22Rv1 (cell line): ENCODE measurements at regions not wholly inside any gene's neighbourhood (a gene's known extent, or its start where the extent isn't known, plus 50 kb on each side); places are given as distances from the start of the nearest gene placed in this dataset.

Source experiments
- ZFX ChIP-seq: fragments of 450-650 bp; IDR thresholded peaks from 2 replicates; pipeline ENCODE4 v1.6.1; 2017; ENCODE audit warnings: antibody characterized with exemption, borderline replicate concordance
- TF ChIP-seq, protein P1 (sequence below): fragments of 450-650 bp; IDR thresholded peaks from 2 replicates; pipeline ENCODE4 v1.5.1; 2017; ENCODE audit warnings: mild to moderate bottlenecking

DNA sequence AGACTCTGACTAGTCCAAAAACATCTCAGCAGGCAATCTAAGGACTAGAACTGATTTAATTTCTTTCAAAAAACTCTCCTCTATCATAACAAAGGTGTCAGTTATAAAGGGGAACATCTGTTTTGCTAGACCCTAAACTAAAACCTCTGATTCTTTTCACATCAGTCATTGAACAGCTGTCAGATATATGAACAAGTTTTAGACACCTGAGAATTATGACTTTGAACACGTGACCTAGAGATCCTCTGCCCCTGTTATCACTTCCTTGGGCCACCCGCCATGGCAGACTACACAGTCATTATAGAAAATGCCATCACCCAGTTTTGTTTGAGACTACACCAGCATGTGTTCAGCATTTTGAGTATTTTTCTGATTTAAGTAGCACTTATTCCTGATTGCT is 282.3 kb upstream of the TBL1XR1 start:
- TF ChIP-seq, protein P1, sequence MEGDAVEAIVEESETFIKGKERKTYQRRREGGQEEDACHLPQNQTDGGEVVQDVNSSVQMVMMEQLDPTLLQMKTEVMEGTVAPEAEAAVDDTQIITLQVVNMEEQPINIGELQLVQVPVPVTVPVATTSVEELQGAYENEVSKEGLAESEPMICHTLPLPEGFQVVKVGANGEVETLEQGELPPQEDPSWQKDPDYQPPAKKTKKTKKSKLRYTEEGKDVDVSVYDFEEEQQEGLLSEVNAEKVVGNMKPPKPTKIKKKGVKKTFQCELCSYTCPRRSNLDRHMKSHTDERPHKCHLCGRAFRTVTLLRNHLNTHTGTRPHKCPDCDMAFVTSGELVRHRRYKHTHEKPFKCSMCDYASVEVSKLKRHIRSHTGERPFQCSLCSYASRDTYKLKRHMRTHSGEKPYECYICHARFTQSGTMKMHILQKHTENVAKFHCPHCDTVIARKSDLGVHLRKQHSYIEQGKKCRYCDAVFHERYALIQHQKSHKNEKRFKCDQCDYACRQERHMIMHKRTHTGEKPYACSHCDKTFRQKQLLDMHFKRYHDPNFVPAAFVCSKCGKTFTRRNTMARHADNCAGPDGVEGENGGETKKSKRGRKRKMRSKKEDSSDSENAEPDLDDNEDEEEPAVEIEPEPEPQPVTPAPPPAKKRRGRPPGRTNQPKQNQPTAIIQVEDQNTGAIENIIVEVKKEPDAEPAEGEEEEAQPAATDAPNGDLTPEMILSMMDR, result no peak
- TF ChIP-seq ZFX, result no peak
